HT1080 (cell line): ENCODE measurements at regions not wholly inside any gene's neighbourhood (a gene's known extent, or its start where the extent isn't known, plus 50 kb on each side); places are given as distances from the start of the nearest gene placed in this dataset.
A peak's percentile ranks its signal among the peaks of the same experiment; 100 is the strongest.

Experiments
- DNase-seq: peaks from one replicate; pipeline ENCODE4 v3.0.0-alpha.2; 2015; ENCODE audit warnings: low read depth

DNA sequence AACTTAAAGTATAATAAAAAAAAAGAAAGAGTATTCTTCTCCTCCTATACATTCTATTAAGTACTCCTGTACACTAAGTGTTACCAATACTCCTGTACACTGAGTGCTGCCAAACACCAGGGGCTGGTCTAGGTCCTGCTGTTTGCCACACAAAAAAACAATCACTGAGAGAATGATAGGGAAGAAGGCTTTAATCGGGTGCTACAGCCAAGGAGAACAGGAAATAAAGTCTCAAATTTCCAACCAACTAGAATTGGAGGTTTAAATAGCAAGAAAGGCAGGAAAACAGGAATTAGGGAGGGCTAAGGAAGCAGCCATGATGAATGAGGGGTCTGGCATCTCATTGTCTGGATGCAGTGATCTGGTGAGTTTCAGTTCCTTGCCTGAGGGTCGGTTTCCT lies 239.8 kb downstream of the ZNF674 start:
- no peak for DNase-seq

DNA sequence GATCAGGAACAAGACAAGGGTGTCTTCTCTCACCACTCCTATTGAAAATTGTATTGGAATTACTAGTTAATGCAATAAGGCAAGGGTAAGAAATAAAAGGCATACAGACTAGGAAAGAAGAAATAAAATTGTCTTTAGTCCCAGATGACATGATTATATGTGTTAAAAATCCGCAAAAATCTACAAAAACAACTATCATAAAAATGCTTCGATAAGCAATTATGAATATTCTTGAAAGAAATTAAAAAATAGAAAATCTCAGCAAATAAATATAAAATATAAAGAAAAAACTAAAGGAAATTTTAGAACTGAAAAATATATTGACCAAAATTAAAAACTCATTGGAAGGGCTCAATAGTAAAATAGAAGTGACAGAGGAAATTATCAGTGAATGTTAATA lies 243.3 kb downstream of the ZNF674 start:
- no peak for DNase-seq

DNA sequence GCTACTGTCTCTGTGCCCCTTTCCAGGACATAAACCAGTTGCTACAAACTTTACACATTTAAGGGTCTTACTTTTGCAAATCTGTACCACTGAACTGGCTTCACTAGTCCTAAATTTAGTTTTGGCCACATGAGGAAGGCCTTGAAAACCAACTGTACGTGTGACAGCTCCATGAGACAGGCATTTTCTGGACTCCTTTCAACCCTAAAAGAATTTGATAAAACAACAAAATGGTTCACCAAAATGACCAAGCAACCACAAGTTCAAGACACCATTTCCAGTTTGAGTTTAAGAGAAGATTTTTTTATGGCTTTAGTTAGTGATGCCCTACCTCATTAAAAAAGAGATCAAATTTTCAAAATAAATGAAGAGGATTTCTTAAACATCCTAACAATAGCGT lies 246.4 kb downstream of the ZNF674 start:
- DNase-seq, result peak; percentile 21

- no peak for DNase-seq
These were observed 249.3 kb downstream of the ZNF674 start for GRCh38 chrX:46295963-46296362.

DNA sequence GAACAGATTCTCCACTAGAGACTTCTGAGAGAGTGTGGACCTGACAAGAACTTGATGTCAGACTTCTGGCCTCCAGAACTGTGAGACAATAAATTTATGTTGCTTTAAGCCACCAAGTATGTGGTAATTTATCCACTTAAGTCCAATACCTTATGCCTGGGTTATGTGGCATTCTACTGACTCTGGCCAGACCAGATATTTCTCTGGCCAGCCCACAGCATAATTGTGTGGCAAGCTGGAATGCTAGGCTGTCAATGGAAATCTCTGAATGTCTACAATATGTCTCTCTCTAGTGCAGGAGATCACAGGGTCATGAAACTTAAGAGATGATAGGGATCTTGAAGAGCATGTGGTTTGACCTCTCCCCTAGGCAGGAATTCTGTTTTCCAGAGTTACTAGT lies 251.0 kb downstream of the ZNF674 start:
- DNase-seq, result peak; percentile 0

DNA sequence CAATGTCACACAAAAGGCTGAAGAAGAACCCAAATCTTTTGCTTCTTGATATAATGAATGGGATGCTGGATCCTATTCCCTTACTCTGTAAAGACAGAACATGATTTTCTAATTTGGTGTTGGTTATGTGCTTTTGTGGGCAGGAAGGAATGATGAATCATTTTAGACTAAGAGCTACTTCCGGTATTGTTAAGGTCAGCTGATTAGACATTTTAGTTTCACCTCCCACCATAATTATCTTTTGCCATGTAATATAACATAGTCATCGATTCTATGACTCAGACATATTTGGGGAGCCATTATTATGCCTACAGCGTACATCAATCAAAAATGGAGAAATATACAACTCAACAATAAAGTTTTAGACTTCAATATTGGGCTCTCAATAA lies 265.3 kb downstream of the ZNF674 start:
- DNase-seq, result peak; percentile 73

GRCh38 chrX:46279214-46279924 lies 265.9 kb downstream of the ZNF674 start:
- DNase-seq, result peak; percentile 2

DNA sequence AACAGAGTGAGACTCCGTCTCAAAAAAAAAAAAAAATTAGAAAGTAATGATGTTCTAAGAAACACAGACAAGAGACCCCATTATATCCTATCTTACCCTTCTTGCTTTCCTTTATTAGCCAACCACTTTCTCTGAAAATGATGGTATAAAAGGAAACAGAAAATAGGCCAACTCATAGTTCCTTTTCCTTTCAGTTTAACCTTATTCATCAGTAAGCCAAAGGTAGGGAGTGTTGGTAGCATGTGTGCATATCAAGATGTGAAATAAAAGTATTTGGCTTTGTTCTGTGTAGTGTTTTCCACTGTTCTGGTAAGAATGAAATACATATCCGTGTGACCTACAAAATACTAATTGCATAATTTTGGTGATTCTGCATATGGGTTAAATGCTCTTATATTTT lies 266.6 kb downstream of the ZNF674 start:
- no peak for DNase-seq

- DNase-seq, result peak; percentile 78
These were observed 276.8 kb downstream of the ZNF674 start for GRCh38 chrX:46268412-46268811.

- peak; percentile 67 for DNase-seq
These were observed 281.7 kb downstream of the ZNF674 start for GRCh38 chrX:46263494-46263893.

DNA sequence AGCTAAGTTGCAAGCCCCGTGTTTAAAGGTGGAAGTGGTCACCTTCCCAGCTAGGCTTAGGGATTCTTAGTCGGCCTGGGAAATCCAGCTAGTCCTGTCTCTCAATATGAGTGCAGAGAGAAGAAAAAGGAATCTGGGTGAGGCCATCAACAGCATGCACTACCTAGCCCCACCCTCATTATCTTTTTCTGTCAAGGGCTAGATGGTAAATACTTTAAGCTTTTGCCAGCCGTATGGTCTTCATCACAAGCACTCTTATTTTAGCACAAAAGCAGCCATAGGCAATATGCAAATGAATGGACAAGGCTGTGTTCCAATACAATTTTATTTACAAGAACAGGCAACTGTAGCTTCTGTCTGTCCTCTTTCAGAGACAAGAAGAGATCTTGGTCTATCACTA lies 282.9 kb downstream of the ZNF674 start:
- no peak for DNase-seq

DNA sequence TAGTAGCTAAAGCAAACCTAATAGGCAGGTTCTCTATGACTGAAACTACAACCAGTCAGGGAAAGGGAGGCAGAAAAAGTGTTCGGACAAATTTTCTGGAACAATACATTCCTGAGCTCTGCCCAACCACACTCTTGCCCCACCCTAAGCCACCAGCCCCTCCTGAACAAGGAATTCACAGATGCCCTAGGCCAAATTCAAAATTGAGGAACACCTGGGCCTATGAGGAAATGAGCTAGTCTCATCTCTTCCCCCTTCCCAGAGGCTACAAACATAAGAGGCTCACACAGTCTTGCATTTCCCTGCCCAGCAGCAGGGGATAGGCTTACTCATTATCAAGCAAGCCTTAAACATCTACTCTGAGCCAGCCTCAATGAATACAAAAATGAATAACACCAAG lies 284.7 kb downstream of the ZNF674 start:
- peak; percentile 8 for DNase-seq

- no peak for DNase-seq
These were observed 286.9 kb downstream of the ZNF674 start for GRCh38 chrX:46258356-46258755.

DNA sequence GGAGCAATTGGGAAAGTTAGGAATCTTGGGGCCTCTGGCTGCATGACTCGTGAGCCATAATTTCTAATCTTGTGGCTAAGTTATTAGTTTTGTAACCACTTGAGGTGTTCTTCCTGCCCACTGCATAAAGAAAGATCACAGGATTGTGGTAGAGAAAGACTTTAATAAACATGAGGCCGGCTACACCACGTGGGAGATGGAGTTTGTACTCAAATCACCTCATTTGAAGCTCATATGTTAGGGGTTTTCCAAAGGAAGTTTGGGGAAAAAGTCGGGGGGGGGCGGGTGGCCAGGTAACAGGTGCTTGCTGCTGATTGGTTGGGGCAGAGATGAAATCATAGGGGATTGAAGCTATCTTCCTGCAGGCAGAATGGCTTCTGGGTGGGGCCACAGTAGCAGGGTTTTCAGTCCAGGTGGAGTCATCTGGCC lies 287.8 kb downstream of the ZNF674 start:
- no peak for DNase-seq

DNA sequence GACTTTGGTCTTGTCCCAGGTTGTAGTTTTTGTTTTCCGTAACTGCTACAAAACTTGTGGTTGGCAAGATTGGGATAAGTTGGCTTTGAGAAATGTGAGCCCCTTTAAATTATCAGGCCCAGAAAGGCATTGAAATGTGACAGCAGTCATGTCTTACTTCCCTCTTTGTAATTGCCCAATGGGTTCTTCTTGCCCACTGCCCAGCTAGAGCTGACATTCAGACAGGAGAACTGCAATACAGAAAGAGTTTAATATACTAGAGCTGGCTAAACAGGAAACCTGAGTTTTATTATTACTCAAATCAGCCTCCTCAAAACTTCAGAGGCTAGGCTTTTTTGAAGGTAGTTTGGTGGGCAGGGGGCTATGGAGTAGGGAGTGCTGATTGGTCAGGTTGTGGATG lies 288.3 kb downstream of the ZNF674 start:
- no peak for DNase-seq

- DNase-seq, result no peak
These were observed 290.2 kb downstream of the ZNF674 start for GRCh38 chrX:46255046-46255445.

GRCh38 chrX:46254641-46255040 lies 290.6 kb downstream of the ZNF674 start:
- no peak for DNase-seq

GRCh38 chrX:46251755-46252154 lies 293.5 kb downstream of the ZNF674 start:
- DNase-seq, result peak; percentile 82

DNA sequence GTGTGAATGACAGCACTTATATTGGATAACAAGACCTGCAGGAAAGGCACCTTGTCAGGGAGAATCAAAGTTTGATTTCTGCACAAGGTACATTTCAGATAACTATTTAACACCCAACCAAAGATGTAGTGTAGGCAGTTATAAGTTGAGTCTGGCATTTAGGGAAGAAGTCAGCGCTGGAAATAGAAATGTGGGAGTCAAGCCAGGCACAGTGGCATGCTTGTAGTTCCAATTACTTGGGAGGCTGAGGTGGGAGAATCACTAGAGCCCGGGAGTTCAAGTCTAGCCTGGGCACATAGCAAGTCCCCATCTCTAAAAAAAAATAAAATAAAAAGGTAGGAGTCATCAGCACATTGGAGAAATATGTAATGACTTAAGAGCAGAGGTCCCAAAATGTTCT lies 295.1 kb downstream of the ZNF674 start:
- no peak for DNase-seq

GRCh38 chrX:46247456-46247855 lies 297.8 kb downstream of the ZNF674 start:
- DNase-seq, result no peak

DNA sequence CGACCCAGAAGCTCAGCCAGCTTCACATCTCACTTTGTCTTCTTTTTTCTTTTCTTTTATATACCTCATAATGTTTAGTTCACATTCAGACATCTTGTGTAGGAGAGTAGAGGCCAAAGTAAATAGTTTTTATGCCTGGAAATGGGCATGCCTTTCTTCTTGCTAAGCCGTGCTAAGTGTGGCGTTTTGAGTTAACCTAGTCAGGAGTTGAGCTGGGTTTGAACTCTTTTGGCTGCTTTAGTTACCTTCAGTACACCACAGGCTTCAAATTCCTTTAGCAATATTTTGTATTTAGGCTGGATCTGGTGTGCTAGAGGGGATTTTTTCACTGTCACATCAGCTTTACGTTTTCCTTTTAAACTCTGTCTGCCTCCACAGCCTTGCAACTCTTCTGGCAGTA lies 300.8 kb downstream of the ZNF674 start:
- no peak for DNase-seq

- peak; percentile 1 for DNase-seq
These were observed 308.8 kb downstream of the ZNF674 start for GRCh38 chrX:46236411-46236810.

DNA sequence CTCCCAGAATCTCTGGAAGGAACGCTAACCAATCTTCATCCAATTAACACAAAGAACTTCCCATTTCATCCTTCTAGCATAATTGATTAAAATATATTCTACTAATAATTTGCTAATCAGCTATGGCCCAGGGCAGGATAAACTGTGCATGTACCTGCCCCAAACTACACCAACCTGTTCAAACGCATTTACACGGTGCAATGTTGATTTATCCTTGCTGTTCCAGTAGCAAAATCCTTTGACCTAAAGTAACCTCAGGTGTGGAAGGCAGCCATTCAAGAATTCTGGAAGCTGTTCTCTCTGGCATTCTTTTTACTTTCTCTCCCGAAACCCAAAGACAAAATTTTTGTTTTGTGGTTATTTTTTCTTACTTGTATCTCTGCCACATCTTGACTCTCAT lies 309.4 kb downstream of the ZNF674 start:
- no peak for DNase-seq

- no peak for DNase-seq
These were observed 310.4 kb downstream of the ZNF674 start for GRCh38 chrX:46234775-46235174.
